ENCODE measurements at regions not wholly inside any gene's neighbourhood (a gene's known extent, or its start where the extent isn't known, plus 50 kb on each side); places are given as distances from the start of the nearest gene placed in this dataset.

DNA sequence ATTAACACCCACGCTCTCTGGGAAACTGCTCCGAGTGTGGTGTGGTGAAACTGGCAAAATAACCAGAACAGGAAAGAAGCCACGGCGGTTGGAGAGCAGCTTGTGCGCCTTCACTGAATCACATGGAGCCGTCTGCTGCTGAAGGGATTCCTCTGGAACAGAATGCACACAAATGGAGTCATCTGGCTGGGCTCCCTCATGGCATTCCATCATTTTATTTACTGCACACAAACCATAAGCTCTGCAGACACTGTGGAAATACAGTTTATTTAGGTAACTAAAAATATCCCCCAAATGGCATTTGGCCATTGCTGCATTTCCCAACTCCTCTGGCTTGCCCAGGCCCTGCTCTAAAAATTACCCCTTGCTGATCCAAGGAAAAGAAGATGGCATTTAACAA is 187.0 kb upstream of the S100G start:
- Histone ChIP-seq H4K20me1 (ENCODE audit: insufficient read depth, low read length, poor library complexity, severe bottlenecking) (no peaks in the 10 kb centered on the region), H3K36me3 (ENCODE audit: insufficient read depth, low read length) (no peaks in the 10 kb centered on the region), H2AFZ (ENCODE audit: low read length) (no peak overlapping the region), H3K9me3 (ENCODE audit: insufficient read depth, low read depth, low read length) (no peaks in the 10 kb centered on the region), H3K79me2 (ENCODE audit: insufficient read depth, low read length) (no peaks in the 10 kb centered on the region), H3K4me2 (ENCODE audit: low read depth, low read length, poor library complexity, severe bottlenecking) (no peak overlapping the region), H3K4me1 (ENCODE audit: insufficient read depth, low read length, poor library complexity, severe bottlenecking) (no peaks in the 10 kb centered on the region), H3K9me2 (replicated peaks; ENCODE audit: low read depth, low read length) (no peaks in the 10 kb centered on the region), H3K4me3 (ENCODE audit: low read length, poor library complexity, severe bottlenecking) (no peak overlapping the region), H3F3A (ENCODE audit: low read depth) (no peaks in the 10 kb centered on the region), H3K27me3 (ENCODE audit: insufficient read depth, low read length, poor library complexity, severe bottlenecking) (no peaks in the 10 kb centered on the region), H3K9ac (ENCODE audit: low read depth, low read length, poor library complexity, severe bottlenecking) (no peak overlapping the region)
- no peak for TF ChIP-seq EZH2phosphoT487 (IDR thresholded peaks at IDR 0.05; ENCODE audit: borderline replicate concordance)
- no peak for TF ChIP-seq CTCF (conservative IDR thresholded peaks at IDR 0.05; ENCODE audit: low read length)

GRCh38 chrX:16464369-16464768 is 185.6 kb upstream of the S100G start:
- H3F3A ChIP-seq (ENCODE audit: low read depth): no peaks in the 10 kb centered on the region
- H4K20me1 ChIP-seq (ENCODE audit: insufficient read depth, low read length, poor library complexity, severe bottlenecking): no peaks in the 10 kb centered on the region
- H3K79me2 ChIP-seq (ENCODE audit: insufficient read depth, low read length): no peaks in the 10 kb centered on the region
- no peaks in the 10 kb centered on the region for H3K4me1 ChIP-seq (ENCODE audit: insufficient read depth, low read length, poor library complexity, severe bottlenecking)
- H3K36me3 ChIP-seq (ENCODE audit: insufficient read depth, low read length): no peaks in the 10 kb centered on the region
- no peaks in the 10 kb centered on the region for H3K27me3 ChIP-seq (ENCODE audit: insufficient read depth, low read length, poor library complexity, severe bottlenecking)
- H3K9me2 ChIP-seq (replicated peaks; ENCODE audit: low read depth, low read length): no peaks in the 10 kb centered on the region
- no peaks in the 10 kb centered on the region for H3K9me3 ChIP-seq (ENCODE audit: insufficient read depth, low read depth, low read length)
- no peak overlapping the region for H3K9ac ChIP-seq (ENCODE audit: low read depth, low read length, poor library complexity, severe bottlenecking)
- no peak for TF ChIP-seq EZH2phosphoT487 (IDR thresholded peaks at IDR 0.05; ENCODE audit: borderline replicate concordance)
- no peak for TF ChIP-seq CTCF (conservative IDR thresholded peaks at IDR 0.05; ENCODE audit: low read length)
- H2AFZ ChIP-seq (ENCODE audit: low read length): no peak overlapping the region
- no peak overlapping the region for H3K4me3 ChIP-seq (ENCODE audit: low read length, poor library complexity, severe bottlenecking)
- H3K4me2 ChIP-seq (ENCODE audit: low read depth, low read length, poor library complexity, severe bottlenecking): no peak overlapping the region

DNA sequence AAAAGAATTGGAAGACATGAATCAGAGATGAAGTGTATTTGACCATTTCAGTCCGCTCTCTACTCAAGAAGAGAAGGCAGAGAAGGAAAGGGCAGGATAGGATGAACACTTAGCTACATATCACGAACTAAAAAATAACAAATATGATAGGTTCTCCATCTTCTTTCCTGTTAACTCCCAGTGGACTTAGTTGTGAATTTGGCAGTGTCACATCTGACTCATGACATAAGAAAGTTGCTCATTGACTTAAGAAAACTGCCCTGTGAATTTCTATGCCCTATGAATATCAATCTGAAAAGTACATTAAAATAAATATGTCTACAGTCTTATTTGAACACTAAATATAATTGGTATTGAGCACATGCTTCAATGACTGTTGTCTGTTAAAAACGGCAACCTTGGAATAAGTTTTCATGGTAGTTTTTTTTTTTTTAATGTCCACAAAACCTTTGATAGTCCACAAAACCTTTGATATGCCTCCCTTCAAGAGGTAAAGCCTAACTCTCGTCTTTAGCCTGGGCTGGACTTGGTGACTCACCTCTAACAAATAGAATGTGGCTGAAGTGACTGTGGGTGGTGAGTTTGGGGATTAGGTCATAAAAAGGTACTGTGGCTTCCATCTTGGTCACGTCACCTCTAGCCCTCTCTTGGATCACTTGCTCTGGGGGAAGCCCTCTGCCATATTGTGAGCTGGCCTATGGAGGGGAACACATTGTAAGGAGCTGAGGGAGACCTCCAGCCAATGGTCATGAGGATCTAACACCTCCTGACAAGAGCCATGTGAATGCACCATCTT is 184.7 kb upstream of the S100G start:
- Histone ChIP-seq H3K4me3 (ENCODE audit: low read length, poor library complexity, severe bottlenecking) (no peak overlapping the region), H3K4me1 (ENCODE audit: insufficient read depth, low read length, poor library complexity, severe bottlenecking) (no peaks in the 10 kb centered on the region), H3K27me3 (ENCODE audit: insufficient read depth, low read length, poor library complexity, severe bottlenecking) (no peaks in the 10 kb centered on the region), H3K9ac (ENCODE audit: low read depth, low read length, poor library complexity, severe bottlenecking) (no peak overlapping the region), H3K9me2 (replicated peaks; ENCODE audit: low read depth, low read length) (no peaks in the 10 kb centered on the region), H3K4me2 (ENCODE audit: low read depth, low read length, poor library complexity, severe bottlenecking) (no peak overlapping the region), H3K9me3 (ENCODE audit: insufficient read depth, low read depth, low read length) (no peaks in the 10 kb centered on the region), H2AFZ (ENCODE audit: low read length) (no peak overlapping the region), H3K36me3 (ENCODE audit: insufficient read depth, low read length) (no peaks in the 10 kb centered on the region), H3F3A (ENCODE audit: low read depth) (no peaks in the 10 kb centered on the region), H3K79me2 (ENCODE audit: insufficient read depth, low read length) (no peaks in the 10 kb centered on the region), H4K20me1 (ENCODE audit: insufficient read depth, low read length, poor library complexity, severe bottlenecking) (no peaks in the 10 kb centered on the region)
- TF ChIP-seq EZH2phosphoT487 (IDR thresholded peaks at IDR 0.05; ENCODE audit: borderline replicate concordance) (no peak), CTCF (conservative IDR thresholded peaks at IDR 0.05; ENCODE audit: low read length) (no peak)

Measured in Loucy (cell line).